H9 (cell line): ENCODE measurements at regions not wholly inside any gene's neighbourhood (a gene's known extent, or its start where the extent isn't known, plus 50 kb on each side); places are given as distances from the start of the nearest gene placed in this dataset.

Source experiments
- DNase-seq: peaks from one replicate; pipeline ENCODE4 v3.0.0-alpha.2; 2017
- H2AFZ ChIP-seq: one replicate; pipeline ENCODE4 v1.6.1; 2013; ENCODE audit warnings: mild to moderate bottlenecking, low read length, control low read depth, moderate library complexity
- H2AK5ac ChIP-seq: 2 replicates; pipeline ENCODE4 v1.6.1; 2013; ENCODE audit warnings: low read length, control low read depth, mixed read lengths; ENCODE audit not compliant: insufficient read length
- H2BK120ac ChIP-seq: one replicate; pipeline ENCODE4 v1.6.1; 2013; ENCODE audit warnings: low read depth, mild to moderate bottlenecking, low read length, control low read depth, inconsistent platforms; ENCODE audit not compliant: poor library complexity, severe bottlenecking
- H2BK12ac ChIP-seq: 2 replicates; pipeline ENCODE4 v1.6.1; 2013; ENCODE audit warnings: low read length, control low read depth, mixed read lengths, low read depth; ENCODE audit not compliant: insufficient read length
- H2BK15ac ChIP-seq: 2 replicates; pipeline ENCODE4 v1.6.1; 2013; ENCODE audit warnings: low read depth, low read length, control low read depth
- H2BK20ac ChIP-seq: one replicate; pipeline ENCODE4 v1.6.1; 2013; ENCODE audit warnings: low read depth, mild to moderate bottlenecking, low read length, control low read depth, inconsistent platforms; ENCODE audit not compliant: poor library complexity, severe bottlenecking
- H2BK5ac ChIP-seq: 2 replicates; pipeline ENCODE4 v1.6.1; 2013; ENCODE audit warnings: low read length, control low read depth, mixed read lengths; ENCODE audit not compliant: insufficient read length
- H3K14ac ChIP-seq: 2 replicates; pipeline ENCODE4 v1.6.1; 2013; ENCODE audit warnings: low read length, control low read depth; ENCODE audit not compliant: insufficient read depth
- H3K18ac ChIP-seq: 2 replicates; pipeline ENCODE4 v1.6.1; 2013; ENCODE audit warnings: low read depth, mild to moderate bottlenecking, mixed read lengths, low read length, control low read depth; ENCODE audit not compliant: insufficient read length
- H3K23ac ChIP-seq: 2 replicates; pipeline ENCODE4 v1.6.1; 2013; ENCODE audit warnings: low read length, control low read depth, mixed read lengths, low read depth; ENCODE audit not compliant: insufficient read length
- H3K23me2 ChIP-seq: 2 replicates; pipeline ENCODE4 v1.6.1; 2013; ENCODE audit warnings: low read depth, mild to moderate bottlenecking, mixed read lengths, low read length, control low read depth; ENCODE audit not compliant: insufficient read length, poor library complexity, severe bottlenecking
- H3K27ac ChIP-seq: 2 replicates; pipeline ENCODE4 v1.5.1; 2013; ENCODE audit warnings: low read length, control low read depth, mixed read lengths, low read depth; ENCODE audit not compliant: insufficient read length
- H3K27me3 ChIP-seq: 2 replicates; pipeline ENCODE4 v1.6.1; 2013; ENCODE audit warnings: low read length, control low read depth, inconsistent platforms; ENCODE audit not compliant: insufficient read depth
- H3K4ac ChIP-seq: 2 replicates; pipeline ENCODE4 v1.6.1; 2013; ENCODE audit warnings: low read depth, mild to moderate bottlenecking, control low read depth, inconsistent platforms, low read length, moderate library complexity
- H3K4me1 ChIP-seq: 2 replicates; pipeline ENCODE4 v1.6.1; 2013; ENCODE audit warnings: low read length, control low read depth, inconsistent platforms; ENCODE audit not compliant: insufficient read depth
- H3K4me2 ChIP-seq: 2 replicates; pipeline ENCODE4 v1.6.1; 2013; ENCODE audit warnings: low read length, control low read depth, mixed read lengths; ENCODE audit not compliant: insufficient read length, insufficient read depth
- H3K56ac ChIP-seq: 2 replicates; pipeline ENCODE4 v1.6.1; 2013; ENCODE audit warnings: low read depth, mild to moderate bottlenecking, mixed read lengths, low read length, control low read depth; ENCODE audit not compliant: insufficient read length
- H3K79me1 ChIP-seq: 2 replicates; pipeline ENCODE4 v1.6.1; 2013; ENCODE audit warnings: low read depth, mild to moderate bottlenecking, moderate library complexity, low read length, control low read depth, inconsistent platforms; ENCODE audit not compliant: insufficient read depth, poor library complexity, severe bottlenecking
- H3K79me2 ChIP-seq: 2 replicates; pipeline ENCODE4 v1.6.1; 2013; ENCODE audit warnings: low read length, control low read depth, inconsistent platforms; ENCODE audit not compliant: insufficient read depth
- H3K9ac ChIP-seq: 2 replicates; pipeline ENCODE4 v1.6.1; 2013; ENCODE audit warnings: low read length, control low read depth, mixed read lengths; ENCODE audit not compliant: insufficient read length; ENCODE audit errors: extremely low read depth
- H3K9me3 ChIP-seq: one replicate; pipeline ENCODE4 v1.6.1; 2013; ENCODE audit warnings: low read depth, low read length, inconsistent platforms; ENCODE audit not compliant: control insufficient read depth
- H3T11ph ChIP-seq: one replicate; pipeline ENCODE4 v1.6.1; 2013; ENCODE audit warnings: mild to moderate bottlenecking, low read length, control low read depth, inconsistent platforms
- H4K20me1 ChIP-seq: one replicate; pipeline ENCODE4 v1.6.1; 2013; ENCODE audit not compliant: control insufficient read depth, insufficient read length, insufficient read depth
- H4K5ac ChIP-seq: 2 replicates; pipeline ENCODE4 v1.6.1; 2013; ENCODE audit warnings: low read depth, mild to moderate bottlenecking, mixed read lengths, low read length, control low read depth; ENCODE audit not compliant: insufficient read length
- H4K8ac ChIP-seq: replicated peaks from 2 replicates; pipeline ENCODE4 v1.6.1; 2013; ENCODE audit warnings: low read length, control low read depth, mixed read lengths, low read depth; ENCODE audit not compliant: insufficient read length
- H4K91ac ChIP-seq: 2 replicates; pipeline ENCODE4 v1.6.1; 2013; ENCODE audit warnings: low read depth, mild to moderate bottlenecking, moderate library complexity, mixed read lengths, low read length, control low read depth; ENCODE audit not compliant: insufficient read length
- H3K27ac Mint-ChIP-seq, 3 experiments: 2 replicates in 2 of 3; 3 replicates in 1 of 3; pipeline ENCODE4 v1.8.0; 2020 to 2021; ENCODE audit warnings: mixed read lengths in 3 of 3, mild to moderate bottlenecking in 1 of 3, moderate library complexity in 1 of 3
- H3K27me3 Mint-ChIP-seq: 2 replicates; pipeline ENCODE4 v1.8.0; 2021; ENCODE audit warnings: low read depth, mild to moderate bottlenecking, moderate library complexity, mixed read lengths
- H3K36me3 Mint-ChIP-seq, 3 experiments: 2 replicates in 2 of 3; 3 replicates in 1 of 3; pipeline ENCODE4 v1.8.0; 2020 to 2021; ENCODE audit warnings: low read depth in 3 of 3, mixed read lengths in 3 of 3; ENCODE audit not compliant: insufficient read depth in 1 of 3
- H3K4me1 Mint-ChIP-seq, 2 experiments: 2 replicates each; pipeline ENCODE4 v1.8.0; 2020; ENCODE audit warnings: mixed read lengths in 2 of 2
- H3K4me3 Mint-ChIP-seq, 2 experiments: 2 replicates in 1 of 2; 3 replicates in 1 of 2; pipeline ENCODE4 v1.8.0; 2020 to 2021; ENCODE audit warnings: mild to moderate bottlenecking in 2 of 2, mixed read lengths in 2 of 2, moderate library complexity in 1 of 2
- H3K9me3 Mint-ChIP-seq, 2 experiments: 2 replicates in 1 of 2; 3 replicates in 1 of 2; pipeline ENCODE4 v1.8.0; 2020; ENCODE audit warnings: mild to moderate bottlenecking in 2 of 2, mixed read lengths in 2 of 2, moderate library complexity in 1 of 2
- WGBS: extraction: QIAGEN DNeasy Blood & Tissue Kit; methylation state at CpG from one replicate; pipeline ENCODE4 v1.1.7; 2013; ENCODE audit warnings: missing lambda C conversion rate, low lambda C conversion rate, mixed read lengths; ENCODE audit not compliant: insufficient read length; ENCODE audit errors: extremely low coverage; 5-methylcytosine and 5-hydroxymethylcytosine counted together
- TF ChIP-seq, protein P1 (sequence below): fragments of 200-600 bp; sonication (generic); conservative IDR thresholded peaks from 3 replicates; pipeline ENCODE4 v1.8.0; 2021; ENCODE audit warnings: antibody characterized with exemption, mild to moderate bottlenecking

DNA sequence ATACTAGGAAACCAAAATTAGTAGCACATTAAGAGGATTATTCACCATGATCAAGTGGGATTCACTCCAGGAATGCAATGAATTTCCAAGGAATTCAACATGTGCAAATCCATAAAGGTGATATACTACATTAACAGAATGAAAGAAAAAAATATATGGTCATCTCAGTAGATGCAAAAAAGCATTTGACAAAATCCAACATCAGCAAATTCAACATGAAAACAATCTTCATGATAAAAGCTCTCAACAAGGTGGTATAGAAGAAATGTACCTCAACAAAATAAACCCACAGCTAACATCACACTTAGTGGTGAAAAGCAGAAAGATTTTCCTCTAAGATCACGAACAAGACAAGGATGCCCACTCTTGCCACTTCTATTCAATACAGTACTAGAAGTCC is 74.4 kb upstream of the PDE10A start:
- Histone ChIP-seq H3K4me2 (no peak overlapping the region), H3K9ac (no peak overlapping the region), H2BK120ac (no peak overlapping the region), H4K20me1 (no peaks in the 10 kb centered on the region), H3K79me1 (no peaks in the 10 kb centered on the region), H2BK20ac (no peak overlapping the region), H2BK5ac (no peak overlapping the region), H3T11ph (no peak overlapping the region), H2AK5ac (no peak overlapping the region), H2AFZ (no peak overlapping the region), H3K56ac (no peak overlapping the region), H3K79me2 (no peaks in the 10 kb centered on the region), H2BK12ac (no peak overlapping the region), H2BK15ac (no peak overlapping the region), H4K5ac (no peak overlapping the region), H3K23me2 (no peaks in the 10 kb centered on the region), H3K14ac (no peak overlapping the region), H3K4me1 (no peaks in the 10 kb centered on the region), H3K18ac (no peak overlapping the region), H3K23ac (no peak overlapping the region), H3K27me3 (no peaks in the 10 kb centered on the region), H3K27ac (no peak overlapping the region), H4K8ac (no peak overlapping the region), H4K91ac (no peak overlapping the region), H3K9me3 (no peaks in the 10 kb centered on the region), H3K4ac (no peak overlapping the region)
- Mint-ChIP-seq H3K36me3 (no peaks in the 10 kb centered on the region), H3K9me3 (peaks cover 0 to 3% of the 10 kb centered on the region in 2 experiments), H3K4me3 (no peak overlapping the region), H3K4me1 (no peaks in the 10 kb centered on the region), H3K27me3 (peaks cover 3% of the 10 kb centered on the region), H3K27ac (no peak overlapping the region)
- no peak for DNase-seq
- no CpG with 5 or more reads among the region's 1 CpG for WGBS
- TF ChIP-seq, protein P1, sequence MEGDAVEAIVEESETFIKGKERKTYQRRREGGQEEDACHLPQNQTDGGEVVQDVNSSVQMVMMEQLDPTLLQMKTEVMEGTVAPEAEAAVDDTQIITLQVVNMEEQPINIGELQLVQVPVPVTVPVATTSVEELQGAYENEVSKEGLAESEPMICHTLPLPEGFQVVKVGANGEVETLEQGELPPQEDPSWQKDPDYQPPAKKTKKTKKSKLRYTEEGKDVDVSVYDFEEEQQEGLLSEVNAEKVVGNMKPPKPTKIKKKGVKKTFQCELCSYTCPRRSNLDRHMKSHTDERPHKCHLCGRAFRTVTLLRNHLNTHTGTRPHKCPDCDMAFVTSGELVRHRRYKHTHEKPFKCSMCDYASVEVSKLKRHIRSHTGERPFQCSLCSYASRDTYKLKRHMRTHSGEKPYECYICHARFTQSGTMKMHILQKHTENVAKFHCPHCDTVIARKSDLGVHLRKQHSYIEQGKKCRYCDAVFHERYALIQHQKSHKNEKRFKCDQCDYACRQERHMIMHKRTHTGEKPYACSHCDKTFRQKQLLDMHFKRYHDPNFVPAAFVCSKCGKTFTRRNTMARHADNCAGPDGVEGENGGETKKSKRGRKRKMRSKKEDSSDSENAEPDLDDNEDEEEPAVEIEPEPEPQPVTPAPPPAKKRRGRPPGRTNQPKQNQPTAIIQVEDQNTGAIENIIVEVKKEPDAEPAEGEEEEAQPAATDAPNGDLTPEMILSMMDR: no peak
